ENCODE measurements at regions not wholly inside any gene's neighbourhood (a gene's known extent, or its start where the extent isn't known, plus 50 kb on each side); places are given as distances from the start of the nearest gene placed in this dataset.

GRCh38 chr5:1706021-1706420 is 93.6 kb downstream of the MRPL36 start:
- no peak for DNase-seq

- DNase-seq: no peak
These were observed 95.0 kb downstream of the MRPL36 start for GRCh38 chr5:1704676-1705075.

GRCh38 chr5:1704266-1704665 is 95.4 kb downstream of the MRPL36 start:
- no peak for DNase-seq

GRCh38 chr5:1703352-1704050 is 96.1 kb downstream of the MRPL36 start:
- no peak for DNase-seq

GRCh38 chr5:1702318-1702717 is 97.3 kb downstream of the MRPL36 start:
- DNase-seq: no peak

- DNase-seq: no peak
These were observed 97.8 kb downstream of the MRPL36 start for GRCh38 chr5:1701884-1702283.

- DNase-seq: no peak
These were observed 98.3 kb downstream of the MRPL36 start for GRCh38 chr5:1701216-1701864.

- DNase-seq: no peak
These were observed 100.2 kb downstream of the MRPL36 start for GRCh38 chr5:1699394-1699793.

GRCh38 chr5:1698589-1699316 is 100.9 kb downstream of the MRPL36 start:
- no peak for DNase-seq

- no peak for DNase-seq
These were observed 107.3 kb downstream of the MRPL36 start for GRCh38 chr5:1692381-1692780.

GRCh38 chr5:1687301-1687970 is 112.2 kb downstream of the MRPL36 start:
- no peak for DNase-seq

GRCh38 chr5:1686016-1686802 is 113.4 kb downstream of the MRPL36 start:
- DNase-seq: no peak

GRCh38 chr5:1685066-1685465 is 114.6 kb downstream of the MRPL36 start:
- no peak for DNase-seq

GRCh38 chr5:1681955-1682354 is 117.7 kb downstream of the MRPL36 start:
- DNase-seq: no peak

- no peak for DNase-seq
These were observed 126.5 kb downstream of the MRPL36 start for GRCh38 chr5:1673042-1673677.

- no peak for DNase-seq
These were observed 127.2 kb downstream of the MRPL36 start for GRCh38 chr5:1672396-1672795.

GRCh38 chr5:1671351-1671750 is 128.3 kb downstream of the MRPL36 start:
- DNase-seq: no peak

- DNase-seq: no peak
These were observed 129.3 kb downstream of the MRPL36 start for GRCh38 chr5:1670351-1670750.

GRCh38 chr5:1669276-1670155 is 130.1 kb downstream of the MRPL36 start:
- no peak for DNase-seq

- no peak for DNase-seq
These were observed 131.4 kb downstream of the MRPL36 start for GRCh38 chr5:1668141-1668721.

Measured in right hindlimb (tissue), 1 donor.